Ovary (tissue), 3 donors: ENCODE measurements at regions not wholly inside any gene's neighbourhood (a gene's known extent, or its start where the extent isn't known, plus 50 kb on each side); places are given as distances from the start of the nearest gene placed in this dataset.

Experiments used
- POLR2A ChIP-seq: fragments of 450-650 bp; IDR thresholded peaks from one replicate; pipeline ENCODE4 v1.6.1; 2017; ENCODE audit warnings: antibody characterized with exemption, mild to moderate bottlenecking, moderate library complexity
- TF ChIP-seq, protein P1 (sequence below), 3 donors: fragments of 450-650 bp in 2 of 3; fragments of 200-600 bp in 1 of 3; IDR thresholded peaks; one replicate each; pipeline versions ENCODE4 v1.5.1 to v1.8.0; 2016 to 2022; ENCODE audit warnings: antibody characterized with exemption in 3 of 3, mild to moderate bottlenecking in 1 of 3
- donor health status: DM: no; HTN: no; CAD: no.

DNA sequence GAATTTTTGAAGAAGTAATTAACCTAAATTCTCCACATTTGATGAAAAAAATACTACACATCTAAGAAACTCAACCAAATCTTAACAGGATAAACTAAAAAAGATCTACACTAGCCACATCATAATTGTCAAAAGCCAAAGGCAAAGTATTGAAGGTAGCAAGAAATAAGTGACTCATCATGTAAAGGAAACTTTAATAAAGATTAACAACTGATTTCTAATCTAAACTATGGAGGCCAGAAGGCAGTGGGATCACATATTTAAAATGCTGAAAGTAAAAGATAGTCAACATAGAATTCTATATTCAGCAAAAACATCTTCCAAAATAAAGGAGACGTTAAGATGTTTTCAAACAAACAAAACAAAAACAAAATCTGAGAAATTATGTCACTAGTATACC is 2002.9 kb downstream of the MAT2B start:
- TF ChIP-seq, protein P1, sequence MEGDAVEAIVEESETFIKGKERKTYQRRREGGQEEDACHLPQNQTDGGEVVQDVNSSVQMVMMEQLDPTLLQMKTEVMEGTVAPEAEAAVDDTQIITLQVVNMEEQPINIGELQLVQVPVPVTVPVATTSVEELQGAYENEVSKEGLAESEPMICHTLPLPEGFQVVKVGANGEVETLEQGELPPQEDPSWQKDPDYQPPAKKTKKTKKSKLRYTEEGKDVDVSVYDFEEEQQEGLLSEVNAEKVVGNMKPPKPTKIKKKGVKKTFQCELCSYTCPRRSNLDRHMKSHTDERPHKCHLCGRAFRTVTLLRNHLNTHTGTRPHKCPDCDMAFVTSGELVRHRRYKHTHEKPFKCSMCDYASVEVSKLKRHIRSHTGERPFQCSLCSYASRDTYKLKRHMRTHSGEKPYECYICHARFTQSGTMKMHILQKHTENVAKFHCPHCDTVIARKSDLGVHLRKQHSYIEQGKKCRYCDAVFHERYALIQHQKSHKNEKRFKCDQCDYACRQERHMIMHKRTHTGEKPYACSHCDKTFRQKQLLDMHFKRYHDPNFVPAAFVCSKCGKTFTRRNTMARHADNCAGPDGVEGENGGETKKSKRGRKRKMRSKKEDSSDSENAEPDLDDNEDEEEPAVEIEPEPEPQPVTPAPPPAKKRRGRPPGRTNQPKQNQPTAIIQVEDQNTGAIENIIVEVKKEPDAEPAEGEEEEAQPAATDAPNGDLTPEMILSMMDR (IDR thresholded peaks at IDR 0.05): no peak
- TF ChIP-seq POLR2A: no peak
